A673 (cell line): ENCODE measurements at regions not wholly inside any gene's neighbourhood (a gene's known extent, or its start where the extent isn't known, plus 50 kb on each side); places are given as distances from the start of the nearest gene placed in this dataset.

ENCODE experiments used
- CTCF ChIP-seq: fragments of 300-800, 200-600 bp; sonication (generic); conservative IDR thresholded peaks from 2 replicates; pipeline ENCODE4 v1.5.1; 2017; ENCODE audit warnings: low read depth, mild to moderate bottlenecking, antibody characterized with exemption, low read length, moderate library complexity, mixed read lengths
- EZH2 ChIP-seq: fragments of 200-600 bp; sonication (generic); IDR thresholded peaks from 2 replicates; pipeline ENCODE4 v1.6.1; 2017; ENCODE audit warnings: borderline replicate concordance, low read depth, mild to moderate bottlenecking, mixed read lengths, antibody characterized with exemption, low read length; ENCODE audit not compliant: poor library complexity, severe bottlenecking

- TF ChIP-seq EZH2 = no peak
- no peak for TF ChIP-seq CTCF
These were observed 160.7 kb downstream of the MEX3B start for GRCh38 chr15:81885135-81885534.
